ENCODE measurements at regions not wholly inside any gene's neighbourhood (a gene's known extent, or its start where the extent isn't known, plus 50 kb on each side); places are given as distances from the start of the nearest gene placed in this dataset.

DNA sequence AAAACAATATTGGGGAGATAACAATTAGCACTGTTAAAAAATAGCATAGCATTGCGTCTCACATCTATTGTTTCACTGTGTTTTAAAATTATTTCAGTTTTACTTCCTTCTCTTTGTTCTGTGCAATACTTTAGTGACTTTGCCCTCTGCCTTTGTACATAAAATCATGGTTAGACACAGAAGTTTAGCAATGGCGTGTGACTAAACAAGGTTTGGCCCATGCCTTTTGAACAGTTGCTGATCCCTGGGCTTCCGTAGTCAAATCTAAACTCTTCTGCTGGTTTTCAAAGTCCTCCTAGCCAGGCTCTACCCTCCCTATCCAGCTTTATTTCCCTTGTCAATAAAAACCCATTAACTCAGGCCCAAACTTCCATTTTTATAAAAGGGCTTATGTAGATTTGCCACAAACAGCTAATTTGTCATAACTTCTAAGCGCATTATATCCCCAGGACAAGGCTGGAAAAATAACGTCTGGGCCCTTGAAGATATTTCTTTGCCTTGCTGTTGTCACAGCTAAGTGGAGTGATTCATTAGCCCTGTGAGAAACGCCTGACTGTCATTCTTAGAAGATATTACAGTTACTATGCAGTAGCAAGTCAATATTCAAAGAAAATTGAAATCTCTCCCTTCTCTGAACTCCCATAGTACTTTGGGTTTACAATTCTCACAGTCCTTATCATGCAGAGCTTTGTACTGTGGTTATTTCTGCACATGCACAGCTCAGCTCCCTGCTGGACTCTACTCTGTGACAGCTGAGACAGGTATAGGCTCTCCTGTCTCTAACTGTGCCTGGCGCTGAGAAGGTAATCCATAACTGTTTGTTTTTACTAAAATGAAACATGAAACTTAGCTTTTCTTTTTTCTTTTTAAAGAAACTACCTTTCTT lies 123.4 kb upstream of the SLC24A5 start:
- DNase-seq (ENCODE audit: low read depth), result no peak
- TF ChIP-seq, protein P1, sequence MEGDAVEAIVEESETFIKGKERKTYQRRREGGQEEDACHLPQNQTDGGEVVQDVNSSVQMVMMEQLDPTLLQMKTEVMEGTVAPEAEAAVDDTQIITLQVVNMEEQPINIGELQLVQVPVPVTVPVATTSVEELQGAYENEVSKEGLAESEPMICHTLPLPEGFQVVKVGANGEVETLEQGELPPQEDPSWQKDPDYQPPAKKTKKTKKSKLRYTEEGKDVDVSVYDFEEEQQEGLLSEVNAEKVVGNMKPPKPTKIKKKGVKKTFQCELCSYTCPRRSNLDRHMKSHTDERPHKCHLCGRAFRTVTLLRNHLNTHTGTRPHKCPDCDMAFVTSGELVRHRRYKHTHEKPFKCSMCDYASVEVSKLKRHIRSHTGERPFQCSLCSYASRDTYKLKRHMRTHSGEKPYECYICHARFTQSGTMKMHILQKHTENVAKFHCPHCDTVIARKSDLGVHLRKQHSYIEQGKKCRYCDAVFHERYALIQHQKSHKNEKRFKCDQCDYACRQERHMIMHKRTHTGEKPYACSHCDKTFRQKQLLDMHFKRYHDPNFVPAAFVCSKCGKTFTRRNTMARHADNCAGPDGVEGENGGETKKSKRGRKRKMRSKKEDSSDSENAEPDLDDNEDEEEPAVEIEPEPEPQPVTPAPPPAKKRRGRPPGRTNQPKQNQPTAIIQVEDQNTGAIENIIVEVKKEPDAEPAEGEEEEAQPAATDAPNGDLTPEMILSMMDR (conservative IDR thresholded peaks at IDR 0.05; ENCODE audit: low read depth, low read length), result no peak
- H3K4me3 ChIP-seq (ENCODE audit: low read depth, low read length), result no peak overlapping the region

DNA sequence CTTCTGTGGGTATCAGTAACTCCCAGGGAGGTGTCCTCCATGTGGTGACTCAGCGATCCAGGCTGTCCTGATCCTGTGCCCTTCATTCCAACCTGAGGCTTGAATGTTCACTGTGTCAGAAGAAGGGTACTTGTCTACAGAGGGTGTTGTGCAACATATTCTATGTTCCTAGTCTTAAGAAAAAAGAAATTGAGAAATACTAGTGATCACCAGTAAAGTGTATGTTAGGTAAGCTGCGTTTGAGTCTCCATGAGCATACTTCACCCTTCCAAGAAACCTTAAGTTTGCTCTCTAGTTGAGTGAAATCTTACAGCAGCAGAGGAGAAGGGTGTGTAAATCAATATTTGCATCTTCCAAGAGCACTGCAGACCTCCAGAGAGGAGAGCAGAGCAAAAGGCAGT lies 122.2 kb upstream of the SLC24A5 start:
- TF ChIP-seq, protein P1 (conservative IDR thresholded peaks at IDR 0.05; ENCODE audit: low read depth, low read length), result no peak
- H3K4me3 ChIP-seq (ENCODE audit: low read depth, low read length), result no peak overlapping the region
- DNase-seq (ENCODE audit: low read depth), result peak; percentile 14

DNA sequence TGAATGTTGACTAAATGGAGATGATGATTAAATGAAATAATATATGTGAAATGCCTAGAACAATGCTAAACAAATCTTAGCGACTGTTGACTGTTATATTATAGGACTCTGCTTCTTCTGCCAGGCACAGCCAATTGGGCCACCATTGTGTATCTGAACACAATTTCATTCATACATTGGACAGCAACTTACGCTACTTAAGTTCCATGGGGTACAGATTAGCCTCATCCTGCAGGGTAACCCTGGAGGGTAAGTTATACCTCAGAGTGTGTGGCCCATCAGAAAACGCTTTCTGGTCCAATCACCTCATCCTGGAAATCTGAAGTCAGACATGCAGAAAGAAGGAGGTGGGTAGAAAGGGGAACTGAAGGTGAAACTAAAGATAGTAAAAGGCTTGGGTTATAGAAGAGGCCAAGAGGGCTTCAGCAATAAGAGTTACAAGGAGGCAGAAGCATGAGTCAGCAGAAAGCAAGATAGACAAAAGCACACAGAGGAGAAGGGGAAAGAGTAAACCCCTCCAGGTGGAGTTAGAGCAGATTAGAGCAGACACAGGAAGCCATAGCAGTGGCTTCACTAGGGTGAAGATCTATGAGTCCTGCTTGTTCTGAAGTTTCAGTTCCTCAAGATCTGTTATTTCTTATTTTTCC lies 119.3 kb upstream of the SLC24A5 start:
- no peak overlapping the region for H3K4me3 ChIP-seq (ENCODE audit: low read depth, low read length)
- TF ChIP-seq, protein P1 (conservative IDR thresholded peaks at IDR 0.05; ENCODE audit: low read depth, low read length), result no peak
- DNase-seq (ENCODE audit: low read depth), result no peak

DNA sequence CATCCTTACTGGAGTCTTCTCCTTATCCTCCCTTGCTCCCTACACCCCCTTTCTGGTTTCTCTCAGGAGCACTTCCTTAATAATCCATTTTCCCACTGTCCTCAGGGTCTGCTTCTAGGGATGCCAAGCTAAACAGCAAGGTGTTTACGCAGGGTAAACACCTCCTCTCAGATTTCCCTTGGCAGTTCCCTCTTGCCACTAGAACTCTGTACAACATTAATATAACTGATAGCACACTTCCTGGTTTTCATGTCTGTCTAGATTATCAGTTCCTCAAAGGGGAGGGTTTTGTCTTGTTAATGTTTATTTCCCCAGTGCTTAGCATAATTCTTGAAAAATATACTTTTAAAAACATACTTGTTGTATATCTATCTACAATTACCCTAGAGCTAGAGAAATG lies 118.0 kb upstream of the SLC24A5 start:
- TF ChIP-seq, protein P1 (conservative IDR thresholded peaks at IDR 0.05; ENCODE audit: low read depth, low read length), result no peak
- no peak for DNase-seq (ENCODE audit: low read depth)
- no peak overlapping the region for H3K4me3 ChIP-seq (ENCODE audit: low read depth, low read length)

DNA sequence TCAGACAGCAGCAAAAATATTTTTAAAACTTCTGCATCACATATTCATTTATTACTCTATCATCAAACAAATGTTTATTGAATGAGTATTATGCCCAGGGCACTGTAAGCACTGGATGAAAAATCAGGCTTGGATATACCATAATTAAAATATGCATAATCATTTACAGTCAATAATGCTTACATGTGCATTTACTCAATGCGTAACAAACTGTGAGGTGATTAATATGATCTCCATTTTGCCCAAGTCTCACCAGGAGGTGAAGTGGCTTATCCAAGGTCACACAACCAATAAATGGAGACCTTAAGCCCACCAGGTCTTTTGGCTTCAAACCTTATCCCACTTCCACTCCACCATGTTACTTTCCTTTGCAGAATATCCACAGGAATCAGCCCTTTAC lies 117.3 kb upstream of the SLC24A5 start:
- TF ChIP-seq, protein P1 (conservative IDR thresholded peaks at IDR 0.05; ENCODE audit: low read depth, low read length), result no peak
- no peak overlapping the region for H3K4me3 ChIP-seq (ENCODE audit: low read depth, low read length)
- DNase-seq (ENCODE audit: low read depth), result no peak

DNA sequence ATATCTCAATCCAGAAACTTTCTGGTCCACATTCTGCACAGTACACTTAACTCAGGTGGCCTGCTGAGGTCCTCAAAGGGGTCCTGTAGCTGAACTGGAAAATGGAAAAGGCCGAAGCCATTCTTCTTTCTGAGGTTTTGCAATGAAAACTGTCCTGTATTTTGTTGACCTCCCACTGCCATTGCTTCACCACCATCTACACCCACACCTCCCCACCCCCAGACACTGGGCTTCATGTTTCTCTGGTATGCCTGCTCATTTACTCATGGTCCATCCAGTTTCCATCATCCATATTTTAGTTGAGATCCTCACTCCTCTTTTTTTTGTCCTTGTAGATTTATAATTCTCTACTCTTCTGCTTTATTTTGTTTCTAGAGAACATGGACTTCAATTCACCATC lies 115.7 kb upstream of the SLC24A5 start:
- H3K4me3 ChIP-seq (ENCODE audit: low read depth, low read length), result no peak overlapping the region
- TF ChIP-seq, protein P1 (conservative IDR thresholded peaks at IDR 0.05; ENCODE audit: low read depth, low read length), result no peak
- no peak for DNase-seq (ENCODE audit: low read depth)

All from choroid plexus epithelial cell (primary cell).